Memory B cell (primary cell): ENCODE measurements at regions not wholly inside any gene's neighbourhood (a gene's known extent, or its start where the extent isn't known, plus 50 kb on each side); places are given as distances from the start of the nearest gene placed in this dataset.

Experiments
- ATAC-seq: fragments of 150-1000 bp; cut with Tn5 transposase; 2 replicates; pipeline ENCODE4 v1.10.0; 2021; ENCODE audit warnings: low read depth, mild to moderate bottlenecking, moderate library complexity
- DNase-seq, 2 donors: peaks; one replicate each; pipeline ENCODE4 v3.0.0; 2022; ENCODE audit warnings: low spot score in 2 of 2
- H3K27ac Mint-ChIP-seq: one replicate; pipeline ENCODE4 v1.8.0; 2022; ENCODE audit warnings: mild to moderate bottlenecking, moderate library complexity, mixed read lengths
- H3K27me3 Mint-ChIP-seq: one replicate; pipeline ENCODE4 v1.8.0; 2022; ENCODE audit warnings: mixed read lengths
- H3K36me3 Mint-ChIP-seq: one replicate; pipeline ENCODE4 v1.8.0; 2022; ENCODE audit warnings: mild to moderate bottlenecking, mixed read lengths
- H3K4me1 Mint-ChIP-seq: one replicate; pipeline ENCODE4 v1.8.0; 2022; ENCODE audit warnings: mixed read lengths
- H3K4me3 Mint-ChIP-seq: one replicate; pipeline ENCODE4 v1.8.0; 2022; ENCODE audit warnings: mild to moderate bottlenecking, moderate library complexity, mixed read lengths
- H3K9me3 Mint-ChIP-seq: one replicate; pipeline ENCODE4 v1.8.0; 2022; ENCODE audit warnings: mixed read lengths

DNA sequence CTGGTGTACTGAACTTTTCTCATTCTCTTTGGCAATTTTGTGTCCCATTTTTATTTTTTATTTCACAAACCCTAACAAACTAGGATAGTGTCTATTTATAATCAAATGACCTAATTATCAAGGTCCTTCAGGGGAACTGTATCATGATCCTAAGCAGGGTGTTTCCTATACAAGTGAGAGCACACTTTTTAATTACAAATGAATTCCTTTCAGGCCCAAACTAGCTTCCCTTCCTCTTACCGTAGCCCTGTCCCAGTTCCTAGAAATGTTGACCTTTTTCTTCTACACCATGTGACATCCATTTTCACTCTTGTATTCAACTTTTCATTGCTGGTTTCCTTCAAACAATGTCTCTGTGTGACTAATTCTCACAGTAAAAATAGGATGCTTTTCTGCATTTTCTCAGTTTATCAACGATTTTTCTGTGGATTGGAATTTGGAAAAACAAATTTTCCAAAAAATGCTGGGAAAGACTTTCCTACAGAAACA lies 411.4 kb downstream of the CCDC91 start:
- H3K4me1 Mint-ChIP-seq, result no peaks in the 10 kb centered on the region

DNA sequence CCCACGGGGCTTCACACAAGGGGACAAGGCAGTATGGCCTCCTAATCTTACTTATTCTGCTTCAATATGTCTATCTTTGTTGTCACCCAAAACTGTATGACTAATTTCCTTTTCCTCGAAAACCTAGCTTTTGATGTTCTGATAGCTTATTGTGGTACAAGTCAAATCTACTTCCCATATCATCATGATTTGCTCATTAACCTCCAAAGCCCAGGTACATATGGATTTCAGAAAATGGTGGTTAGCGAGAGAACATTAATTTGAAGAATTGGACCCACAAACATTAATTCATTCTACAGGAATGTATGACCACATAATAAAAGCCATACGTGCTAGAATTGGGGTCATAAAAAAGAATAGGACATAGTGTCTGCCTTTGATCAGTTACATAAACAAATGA lies 412.5 kb downstream of the CCDC91 start:
- H3K27me3 Mint-ChIP-seq, result peaks cover 4% of the 10 kb centered on the region
- H3K9me3 Mint-ChIP-seq, result peaks cover 9% of the 10 kb centered on the region
- H3K4me3 Mint-ChIP-seq, result no peak overlapping the region
- no peak overlapping the region for H3K27ac Mint-ChIP-seq
- no peaks in the 10 kb centered on the region for H3K4me1 Mint-ChIP-seq
- peaks cover 3% of the 10 kb centered on the region for H3K36me3 Mint-ChIP-seq
- DNase-seq (no peak), ATAC-seq (no peak)

More for the DNA sequence above, 411.4 kb downstream of the CCDC91 start:
- DNase-seq (no peak), ATAC-seq (no peak)
- Mint-ChIP-seq H3K27ac (no peak overlapping the region), H3K4me3 (no peak overlapping the region), H3K36me3 (no peaks in the 10 kb centered on the region), H3K9me3 (peaks cover 2% of the 10 kb centered on the region), H3K27me3 (peaks cover 5% of the 10 kb centered on the region)

DNA sequence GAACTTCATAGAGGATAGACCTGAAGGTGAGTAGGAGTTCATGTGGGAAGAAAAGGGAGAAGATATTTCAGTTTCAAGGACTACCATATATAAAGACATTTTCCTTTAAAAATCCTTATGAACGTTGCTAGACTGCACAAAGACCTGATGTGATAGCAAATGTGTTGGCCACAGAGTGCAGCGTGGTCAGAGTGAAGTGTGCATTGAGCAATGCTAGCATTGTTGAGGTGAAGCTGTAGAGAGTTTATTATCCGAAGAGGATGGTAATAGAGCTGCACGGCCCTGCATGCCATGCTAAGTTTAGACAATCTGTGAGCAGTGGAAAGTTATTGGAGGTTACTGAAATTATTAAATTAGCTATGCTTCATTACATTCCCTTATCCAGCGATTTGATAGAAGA lies 413.0 kb downstream of the CCDC91 start:
- no peak overlapping the region for H3K27ac Mint-ChIP-seq
- no peak overlapping the region for H3K4me3 Mint-ChIP-seq
- no peak for ATAC-seq
- DNase-seq, result no peak
- peaks cover 11% of the 10 kb centered on the region for H3K9me3 Mint-ChIP-seq
- peaks cover 3% of the 10 kb centered on the region for H3K36me3 Mint-ChIP-seq
- no peaks in the 10 kb centered on the region for H3K4me1 Mint-ChIP-seq
- peaks cover 4% of the 10 kb centered on the region for H3K27me3 Mint-ChIP-seq

DNA sequence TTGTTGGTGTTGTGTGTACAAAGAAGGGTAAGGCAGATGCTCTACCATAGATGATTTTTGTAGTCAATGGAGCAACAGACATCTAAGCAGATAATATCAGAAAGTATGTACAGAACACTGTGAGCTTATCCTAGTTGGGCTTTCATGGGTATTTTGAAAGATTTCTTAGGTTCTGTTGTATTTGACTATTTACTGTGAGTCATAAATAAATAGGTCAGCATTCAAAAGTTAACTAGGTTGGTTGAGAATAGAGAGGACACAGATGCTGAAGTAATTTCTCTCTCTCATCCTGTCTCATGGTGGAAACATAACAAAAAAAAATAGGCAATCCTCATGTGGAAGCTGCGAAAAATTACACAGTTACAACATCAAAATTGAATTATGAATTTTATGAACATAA lies 413.5 kb downstream of the CCDC91 start:
- Mint-ChIP-seq H3K36me3 (peaks cover 3% of the 10 kb centered on the region), H3K4me3 (no peak overlapping the region), H3K4me1 (no peaks in the 10 kb centered on the region), H3K27me3 (peaks cover 4% of the 10 kb centered on the region), H3K9me3 (peaks cover 11% of the 10 kb centered on the region), H3K27ac (no peak overlapping the region)
- DNase-seq (no peak), ATAC-seq (no peak)

DNA sequence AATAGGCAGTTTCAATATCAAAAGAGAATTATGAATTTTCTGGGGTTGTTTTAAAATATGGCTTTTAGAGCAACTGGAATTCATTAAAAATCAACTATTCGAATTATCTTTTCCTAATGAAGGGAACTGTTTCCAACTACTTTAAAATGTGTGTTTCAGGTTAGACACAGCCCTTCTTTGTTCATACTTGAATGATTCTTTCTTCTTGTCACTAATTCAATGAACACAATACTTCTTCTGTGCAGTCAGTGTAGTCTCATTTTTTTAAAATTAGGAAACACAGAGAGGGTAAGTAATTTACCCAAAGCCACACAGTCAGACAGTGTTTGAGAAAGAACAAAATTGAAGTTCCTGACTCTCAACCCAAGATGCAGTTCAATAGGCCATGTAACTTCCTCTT lies 414.0 kb downstream of the CCDC91 start:
- no peaks in the 10 kb centered on the region for H3K4me1 Mint-ChIP-seq
- ATAC-seq (no peak), DNase-seq (no peak)
- H3K36me3 Mint-ChIP-seq, result peaks cover 3% of the 10 kb centered on the region
- no peak overlapping the region for H3K4me3 Mint-ChIP-seq
- peaks cover 11% of the 10 kb centered on the region for H3K9me3 Mint-ChIP-seq
- no peak overlapping the region for H3K27ac Mint-ChIP-seq
- H3K27me3 Mint-ChIP-seq, result peaks cover 4% of the 10 kb centered on the region

DNA sequence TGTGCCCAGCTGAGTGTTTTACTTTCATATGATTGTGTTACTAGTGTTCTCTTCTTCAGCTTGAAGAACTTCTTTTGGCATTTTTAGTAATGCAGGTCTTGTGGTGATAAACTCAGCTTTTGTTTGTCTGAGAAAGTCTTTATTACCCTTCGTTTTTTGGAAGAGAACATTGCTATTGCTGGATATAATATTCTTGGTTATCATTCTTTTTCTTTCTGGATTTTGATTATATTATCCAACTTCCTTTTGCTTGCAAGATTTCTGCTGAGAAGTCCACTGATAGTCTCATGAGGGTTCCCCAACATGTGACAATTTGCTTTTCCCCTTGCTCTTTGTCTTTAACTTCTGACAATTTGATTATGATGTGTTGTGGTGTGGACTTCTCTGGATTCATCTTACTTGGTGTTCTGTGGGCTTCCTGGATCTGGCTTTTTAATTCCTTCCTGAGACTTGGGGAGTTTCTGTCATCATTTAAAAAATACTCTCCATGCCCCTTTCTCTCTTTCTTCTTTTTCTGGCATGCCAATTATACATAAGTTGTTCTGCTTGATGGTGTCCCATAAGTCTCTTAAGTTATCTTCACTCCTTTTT lies 416.8 kb downstream of the CCDC91 start:
- no peak for ATAC-seq
- Mint-ChIP-seq H3K4me1 (no peaks in the 10 kb centered on the region), H3K9me3 (peaks cover 13% of the 10 kb centered on the region), H3K4me3 (no peak overlapping the region), H3K36me3 (peaks cover 3% of the 10 kb centered on the region), H3K27me3 (peaks cover 4% of the 10 kb centered on the region), H3K27ac (no peak overlapping the region)
- no peak for DNase-seq

DNA sequence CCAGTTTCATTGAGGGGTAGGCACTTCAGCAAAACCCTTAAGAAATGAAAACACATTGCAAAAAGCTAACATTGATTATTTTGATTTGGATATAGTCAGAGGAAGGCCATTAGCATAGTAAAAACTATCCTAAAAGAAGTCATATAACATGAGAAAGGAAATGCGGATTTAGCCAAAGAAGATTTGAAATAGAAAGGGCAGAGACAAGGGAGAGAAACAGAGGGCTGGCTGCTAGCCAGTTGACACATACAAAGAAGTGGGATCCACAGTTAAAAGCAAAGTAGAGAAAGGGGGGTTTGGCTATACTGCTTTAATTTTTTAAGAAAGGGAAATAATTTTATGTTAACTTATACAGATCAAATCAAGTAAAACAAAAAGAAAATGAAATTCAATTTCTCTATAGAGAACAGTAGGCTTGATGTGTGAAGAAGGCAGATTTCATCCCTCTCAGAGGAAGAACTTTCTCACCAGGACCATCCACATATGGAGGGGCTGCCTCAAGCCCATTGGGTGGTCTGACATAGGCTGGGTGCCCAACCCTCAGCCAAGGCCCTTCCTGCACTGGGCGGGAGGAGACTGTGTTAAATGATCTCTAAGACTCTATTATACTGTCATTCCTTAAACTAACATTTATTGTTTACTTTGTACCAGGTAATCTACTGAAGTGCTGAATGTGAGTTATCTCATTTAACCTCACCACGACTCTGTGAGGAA lies 420.3 kb downstream of the CCDC91 start:
- Mint-ChIP-seq H3K4me1 (no peaks in the 10 kb centered on the region), H3K4me3 (no peak overlapping the region), H3K9me3 (peaks cover 13% of the 10 kb centered on the region), H3K27ac (no peak overlapping the region), H3K36me3 (peaks cover 3% of the 10 kb centered on the region), H3K27me3 (peaks cover 6% of the 10 kb centered on the region)
- no peak for ATAC-seq
- DNase-seq, result no peak

DNA sequence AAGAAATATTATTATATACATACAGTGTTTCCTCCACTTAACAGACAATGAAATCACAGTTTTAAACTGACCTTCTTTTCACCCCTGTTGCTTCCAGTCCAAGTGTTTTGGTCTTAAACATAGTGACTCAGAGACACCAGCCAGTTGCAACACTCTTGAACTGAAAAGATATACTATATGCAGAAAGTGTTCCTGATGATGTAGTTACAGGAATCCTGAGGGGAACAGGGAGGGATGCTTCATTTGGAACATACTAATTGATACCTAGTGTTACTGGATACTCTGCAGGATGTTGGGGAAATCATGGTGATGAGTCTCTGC lies 420.8 kb downstream of the CCDC91 start:
- DNase-seq (no peak), ATAC-seq (no peak)
- Mint-ChIP-seq H3K36me3 (peaks cover 3% of the 10 kb centered on the region), H3K4me3 (no peak overlapping the region), H3K27ac (no peak overlapping the region), H3K27me3 (peaks cover 6% of the 10 kb centered on the region), H3K9me3 (peaks cover 13% of the 10 kb centered on the region), H3K4me1 (no peaks in the 10 kb centered on the region)

DNA sequence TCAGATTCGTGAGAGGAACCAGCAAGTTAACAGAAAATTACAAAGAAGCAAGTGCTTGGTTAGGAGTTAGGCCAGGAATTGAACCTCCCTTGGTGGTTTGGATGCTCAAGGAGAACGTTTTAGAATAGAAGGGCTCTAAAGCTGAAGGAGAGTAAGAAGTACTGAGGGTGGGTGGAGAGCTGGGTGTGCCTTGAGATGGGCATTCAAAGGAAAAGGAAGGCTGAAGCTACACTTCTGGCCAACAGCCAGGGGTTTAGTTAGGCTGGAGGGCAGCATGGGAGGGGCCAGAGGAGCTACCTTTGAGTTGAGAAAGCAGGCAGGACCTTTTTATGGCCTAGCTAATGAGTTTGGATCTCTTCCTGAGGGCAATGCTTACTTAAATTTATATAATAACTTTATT lies 421.2 kb downstream of the CCDC91 start:
- H3K27ac Mint-ChIP-seq, result no peak overlapping the region
- ATAC-seq, result no peak
- peaks cover 14% of the 10 kb centered on the region for H3K9me3 Mint-ChIP-seq
- H3K27me3 Mint-ChIP-seq, result peaks cover 8% of the 10 kb centered on the region
- no peak for DNase-seq
- no peaks in the 10 kb centered on the region for H3K4me1 Mint-ChIP-seq
- H3K36me3 Mint-ChIP-seq, result peaks cover 5% of the 10 kb centered on the region
- no peak overlapping the region for H3K4me3 Mint-ChIP-seq

DNA sequence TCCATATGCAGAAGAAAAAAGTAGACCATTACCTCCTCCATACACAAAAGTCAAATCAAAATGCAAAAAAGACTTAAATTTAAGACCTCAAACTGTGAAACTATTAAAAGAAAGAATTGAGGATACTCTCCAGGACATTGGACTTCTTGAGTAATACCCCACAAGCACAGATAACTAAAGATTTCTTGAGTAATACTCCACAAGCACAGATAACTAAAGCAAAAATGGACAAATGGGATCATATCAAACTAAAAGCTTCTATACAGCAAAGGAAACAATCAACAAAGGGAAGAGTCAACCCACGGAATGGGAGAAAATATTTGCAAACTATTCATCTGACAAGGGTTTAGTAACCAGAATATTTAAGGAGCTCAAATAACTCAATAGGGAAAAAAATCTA lies 427.9 kb downstream of the CCDC91 start:
- Mint-ChIP-seq H3K9me3 (peaks cover 9% of the 10 kb centered on the region), H3K27ac (no peak overlapping the region), H3K36me3 (peaks cover 2% of the 10 kb centered on the region), H3K4me3 (no peak overlapping the region), H3K4me1 (no peaks in the 10 kb centered on the region), H3K27me3 (peaks cover 5% of the 10 kb centered on the region)
- DNase-seq (no peak), ATAC-seq (no peak)

DNA sequence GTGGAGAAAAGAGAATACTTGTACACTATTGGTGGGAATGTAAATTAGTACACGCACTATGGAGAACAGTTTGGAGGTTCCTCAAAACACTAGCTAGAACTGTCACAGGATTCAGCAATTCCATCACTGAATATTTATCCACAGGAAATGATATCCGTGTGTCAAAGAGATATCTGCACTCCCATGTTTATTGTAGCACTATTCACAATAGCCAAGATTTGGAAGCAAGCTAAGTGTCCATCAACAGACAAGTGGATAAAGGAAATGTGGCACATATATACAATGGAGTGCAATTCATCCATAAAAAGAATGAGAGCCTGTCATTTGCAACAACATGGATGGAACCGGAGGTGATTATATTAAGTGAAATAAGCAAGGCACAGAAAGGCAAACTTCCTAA lies 428.5 kb downstream of the CCDC91 start:
- Mint-ChIP-seq H3K4me3 (no peak overlapping the region), H3K36me3 (peaks cover 2% of the 10 kb centered on the region), H3K27ac (no peak overlapping the region), H3K27me3 (peaks cover 2% of the 10 kb centered on the region), H3K4me1 (no peaks in the 10 kb centered on the region), H3K9me3 (peaks cover 9% of the 10 kb centered on the region)
- DNase-seq (no peak), ATAC-seq (no peak)

DNA sequence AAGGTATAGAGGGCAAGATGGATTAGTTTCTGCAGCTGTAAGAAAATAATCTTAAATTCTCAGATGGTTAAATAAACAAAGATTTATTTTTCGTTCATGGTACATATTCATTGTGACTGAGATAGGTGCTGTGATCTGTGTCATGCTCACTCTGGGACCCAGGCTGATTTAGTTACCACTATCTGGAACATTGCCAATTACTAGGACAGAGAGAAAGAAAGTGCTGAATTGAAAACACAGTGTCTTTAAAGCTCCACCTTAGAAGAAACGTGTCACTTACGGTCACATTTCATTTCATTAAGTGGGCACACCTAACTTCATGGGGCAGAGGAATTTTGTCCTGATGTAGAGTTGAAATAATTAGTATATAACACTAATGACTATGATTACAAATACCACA lies 430.0 kb downstream of the CCDC91 start:
- ATAC-seq (no peak), DNase-seq (no peak)
- H3K27me3 Mint-ChIP-seq, result peaks cover 2% of the 10 kb centered on the region
- H3K27ac Mint-ChIP-seq, result no peak overlapping the region
- no peak overlapping the region for H3K4me3 Mint-ChIP-seq
- no peaks in the 10 kb centered on the region for H3K4me1 Mint-ChIP-seq
- peaks cover 2% of the 10 kb centered on the region for H3K36me3 Mint-ChIP-seq
- peaks cover 9% of the 10 kb centered on the region for H3K9me3 Mint-ChIP-seq

DNA sequence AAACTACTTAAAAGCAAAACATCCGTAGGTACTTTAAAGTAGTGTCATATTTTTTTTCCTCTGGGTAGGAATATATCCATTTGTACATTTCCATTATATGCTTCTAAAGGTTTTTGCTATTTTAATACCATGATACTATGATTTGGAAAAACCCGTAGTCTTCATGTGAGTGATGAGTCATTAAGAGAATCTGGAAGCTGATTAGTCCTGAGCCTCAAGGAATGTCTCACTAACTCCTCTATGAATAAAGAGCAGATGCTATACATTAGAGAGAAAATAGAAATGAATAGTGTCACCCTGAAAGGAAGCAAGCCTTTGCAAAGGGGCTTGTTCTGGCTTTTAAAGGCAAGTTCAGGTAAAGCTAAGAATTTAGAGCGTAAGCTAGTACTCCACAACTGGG lies 432.1 kb downstream of the CCDC91 start:
- H3K27ac Mint-ChIP-seq, result no peak overlapping the region
- peaks cover 5% of the 10 kb centered on the region for H3K9me3 Mint-ChIP-seq
- no peaks in the 10 kb centered on the region for H3K36me3 Mint-ChIP-seq
- DNase-seq, result no peak
- no peak overlapping the region for H3K4me3 Mint-ChIP-seq
- no peak for ATAC-seq
- H3K27me3 Mint-ChIP-seq, result no peaks in the 10 kb centered on the region
- H3K4me1 Mint-ChIP-seq, result no peaks in the 10 kb centered on the region

DNA sequence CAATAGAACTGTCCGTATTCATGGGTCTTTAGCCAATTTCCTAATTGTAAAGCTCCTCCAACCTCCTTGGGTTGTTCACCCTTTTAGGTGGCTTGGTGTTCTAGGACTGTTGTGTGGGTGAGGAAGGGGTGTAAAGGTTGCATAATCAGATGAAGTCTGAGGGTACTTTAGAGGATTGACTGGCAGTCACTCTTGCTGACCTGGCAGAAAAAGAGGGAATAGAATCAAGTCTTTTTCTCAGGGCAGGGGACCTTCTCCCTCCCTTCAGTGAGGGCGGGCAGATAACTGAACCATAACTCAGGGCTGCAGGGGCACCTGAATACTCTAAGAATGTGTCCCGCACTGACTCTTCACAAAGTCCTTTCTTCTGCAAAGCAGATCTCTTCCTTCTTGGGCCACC lies 436.2 kb downstream of the CCDC91 start:
- DNase-seq (no peak), ATAC-seq (no peak)
- H3K27ac Mint-ChIP-seq, result no peak overlapping the region
- H3K36me3 Mint-ChIP-seq, result no peaks in the 10 kb centered on the region
- H3K9me3 Mint-ChIP-seq, result peaks cover 1% of the 10 kb centered on the region
- H3K4me3 Mint-ChIP-seq, result no peak overlapping the region
- no peaks in the 10 kb centered on the region for H3K4me1 Mint-ChIP-seq
- H3K27me3 Mint-ChIP-seq, result no peaks in the 10 kb centered on the region

DNA sequence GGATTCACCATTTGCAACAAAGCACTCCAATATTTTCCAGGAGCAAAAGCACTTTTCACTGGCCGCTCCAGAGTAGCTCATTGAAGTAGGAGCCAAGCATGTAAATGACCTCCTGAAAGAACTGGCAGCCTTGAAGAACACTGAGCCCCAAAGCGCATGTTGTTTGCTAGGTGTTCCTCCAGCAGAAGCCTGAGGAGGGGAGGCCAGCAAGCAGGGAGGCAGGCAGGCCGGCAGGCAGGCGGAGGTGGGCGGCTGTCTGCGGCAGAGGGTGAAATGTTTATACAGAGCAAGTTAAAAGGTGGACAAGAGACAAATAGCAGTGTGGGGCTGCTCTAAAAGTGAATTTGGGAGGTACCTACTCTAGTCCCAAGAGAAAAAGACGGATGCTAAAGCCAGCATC lies 439.4 kb downstream of the CCDC91 start:
- Mint-ChIP-seq H3K4me3 (no peak overlapping the region), H3K4me1 (no peaks in the 10 kb centered on the region), H3K9me3 (peaks cover 1% of the 10 kb centered on the region), H3K27me3 (no peaks in the 10 kb centered on the region), H3K36me3 (no peaks in the 10 kb centered on the region), H3K27ac (no peak overlapping the region)
- DNase-seq (no peak), ATAC-seq (no peak)
